HepG2 (cell line): ENCODE measurements at regions not wholly inside any gene's neighbourhood (a gene's known extent, or its start where the extent isn't known, plus 50 kb on each side); places are given as distances from the start of the nearest gene placed in this dataset.

Experiments used
- ATAC-seq: fragments of 200-7000 bp; cut with Tn5 transposase; 3 replicates; pipeline ENCODE4 v1.9.1; 2020; ENCODE audit warnings: mild to moderate bottlenecking, moderate library complexity
- BruUV-seq: library from RNA; stranded (reverse); fragments of 400-500 nt; replicated peaks from 2 replicates; lab custom pipeline; 2021; lab: Mats Ljungman, UMichigan
- CTCF ChIA-PET: fragments of 300-600 bp; formaldehyde crosslinking; extraction: SDS; loops from one replicate; lab custom pipeline; 2021; ENCODE audit warnings: low total read pairs, inconsistent platforms, low intra/inter-chr PET ratio; lab: Yijun Ruan, JAX
- POLR2A ChIA-PET: fragments of 350-600 bp; sonication (Branson Sonifier 250); formaldehyde crosslinking; loops from one replicate; lab custom pipeline; 2020; ENCODE audit warnings: antibody characterized with exemption, inconsistent platforms; lab: Yijun Ruan, JAX
- DNase-seq: peaks from one replicate; pipeline ENCODE4 v3.0.0-alpha.2; 2015; ENCODE audit warnings: low spot score
- FAIRE-seq: peaks from 3 replicates; lab custom pipeline; 2011; peaks lifted over from hg19 to GRCh38; lab: Jason Lieb, UNC
- H2AFZ ChIP-seq: one replicate; pipeline ENCODE4 v1.6.1; 2011; ENCODE audit warnings: low read length, inconsistent platforms
- H3K27ac ChIP-seq: fragments of 300-600 bp; 3 replicates; pipeline ENCODE4 v1.8.0; 2011; ENCODE audit warnings: mixed run types, mild to moderate bottlenecking, mixed read lengths, low read length, inconsistent platforms; ENCODE audit not compliant: insufficient read depth; ENCODE audit errors: extremely low read length
- H3K27me3 ChIP-seq, 2 experiments: fragments of 200-600 bp in 1 of 2; 2 replicates in 1 of 2; 3 replicates in 1 of 2; pipeline versions ENCODE4 v1.6.0 to v1.8.0; 2011; ENCODE audit warnings: low read length in 2 of 2, mild to moderate bottlenecking in 2 of 2, moderate library complexity in 2 of 2, inconsistent platforms in 1 of 2; ENCODE audit not compliant: insufficient read depth in 2 of 2, control insufficient read depth in 1 of 2
- H3K36me3 ChIP-seq, 2 experiments: fragments of 200-600 bp in 1 of 2; replicated peaks in 1 of 2; 2 replicates in 1 of 2; 3 replicates in 1 of 2; pipeline versions ENCODE4 v1.5.1 to v1.8.0; 2011; ENCODE audit warnings: low read length in 2 of 2, inconsistent platforms in 1 of 2; ENCODE audit not compliant: insufficient read depth in 2 of 2, control insufficient read depth in 1 of 2
- H3K4me1 ChIP-seq: 2 replicates; pipeline ENCODE4 v1.5.1; 2012; ENCODE audit warnings: low read length, inconsistent platforms; ENCODE audit not compliant: insufficient read depth
- H3K4me2 ChIP-seq: 2 replicates; pipeline ENCODE4 v1.6.0; 2011; ENCODE audit warnings: low read depth, low read length, inconsistent platforms
- H3K4me3 ChIP-seq, 3 experiments: fragments of 200-600 bp in 1 of 3; sonication (generic), shearing (Covaris generic) in 1 of 3; replicated peaks in 1 of 3; 2 replicates each; pipeline ENCODE4 v1.5.1; 2011 to 2016; ENCODE audit warnings: low read length in 3 of 3, inconsistent platforms in 2 of 3, low read depth in 2 of 3, mild to moderate bottlenecking in 2 of 3, control low read depth in 1 of 3, mixed read lengths in 1 of 3; ENCODE audit not compliant: insufficient read depth in 1 of 3
- H3K79me2 ChIP-seq: one replicate; pipeline ENCODE4 v1.6.1; 2011; ENCODE audit warnings: low read length, inconsistent platforms; ENCODE audit not compliant: insufficient read depth
- H3K9ac ChIP-seq: 2 replicates; pipeline ENCODE4 v1.6.0; 2011; ENCODE audit warnings: mild to moderate bottlenecking, low read depth, low read length, inconsistent platforms; ENCODE audit not compliant: insufficient read depth
- H3K9me3 ChIP-seq: 2 replicates; pipeline ENCODE4 v1.5.1; 2012; ENCODE audit warnings: mild to moderate bottlenecking, low read length
- H4K20me1 ChIP-seq: 2 replicates; pipeline ENCODE4 v1.6.0; 2011; ENCODE audit warnings: inconsistent platforms, mild to moderate bottlenecking, low read length, moderate library complexity; ENCODE audit not compliant: insufficient read depth
- CHD4 ChIP-seq: fragments of 200-600 bp; sonication (generic); IDR thresholded peaks from 2 replicates; pipeline ENCODE4 v1.7.0; 2017; ENCODE audit warnings: mild to moderate bottlenecking, low read length, borderline replicate concordance
- DMAP1 ChIP-seq: IDR thresholded peaks from 2 replicates; pipeline ENCODE4 v1.6.1; 2016
- JUNB ChIP-seq: sonication (generic); formaldehyde crosslinking; IDR thresholded peaks from 2 replicates; pipeline ENCODE4 v1.8.0; 2022; ENCODE audit warnings: missing genetic modification reagents, mild to moderate bottlenecking, borderline replicate concordance
- NFIB ChIP-seq: sonication (generic); formaldehyde crosslinking; IDR thresholded peaks from 2 replicates; pipeline ENCODE4 v1.9.0; 2021; ENCODE audit warnings: missing genetic modification reagents, mild to moderate bottlenecking, borderline replicate concordance
- RARA ChIP-seq: IDR thresholded peaks from 2 replicates; pipeline ENCODE4 v1.6.1; 2016; ENCODE audit warnings: missing genetic modification reagents, missing compliant biosample characterization
- REPIN1 ChIP-seq: sonication (generic); formaldehyde crosslinking; IDR thresholded peaks from 2 replicates; pipeline ENCODE4 v1.8.0; 2022; ENCODE audit warnings: missing genetic modification reagents, low read depth, mild to moderate bottlenecking, borderline replicate concordance
- RFXANK ChIP-seq: IDR thresholded peaks from 2 replicates; pipeline ENCODE4 v1.6.1; 2016
- ZBED4 ChIP-seq: sonication (generic); formaldehyde crosslinking; IDR thresholded peaks from 2 replicates; pipeline ENCODE4 v1.4.0; 2020; ENCODE audit warnings: missing genetic modification reagents, borderline replicate concordance
- ZNF747 ChIP-seq: sonication (generic); formaldehyde crosslinking; IDR thresholded peaks from 2 replicates; pipeline ENCODE4 v1.8.1; 2023; ENCODE audit warnings: missing genetic modification reagents, mild to moderate bottlenecking, borderline replicate concordance
- whole genome bisulfite sequencing: methylation state at CpG from one replicate; pipeline ENCODE4 v1.1.6; 2017; ENCODE audit warnings: low lambda C conversion rate; 5-methylcytosine and 5-hydroxymethylcytosine counted together
- in situ Hi-C: cut with HindIII; loops from 2 replicates; pipeline ENCODE4 v1.10.0; 2017; ENCODE audit warnings: low pct_unique_long_range_greater_than_20kb; ENCODE audit not compliant: extremely low pct_ligation_motif_present
- intact Hi-C: fragments of 100-400 bp; cut with micrococcal nuclease; formaldehyde crosslinking; loops from one replicate; pipeline ENCODE4 v1.10.0; 2022; ENCODE audit not compliant: unreplicated experiment

- no peak for TF ChIP-seq ZBED4 (CRISPR knock-in tag)
- no peak for TF ChIP-seq RFXANK
- TF ChIP-seq ZNF747 (CRISPR knock-in tag): no peak
- no peak for TF ChIP-seq DMAP1 (CRISPR knock-in tag)
- TF ChIP-seq JUNB: no peak
- TF ChIP-seq RARA (CRISPR knock-in tag): no peak
These were observed 130.8 kb upstream of the SFRP2 start (continued) for GRCh38 chr4:153919667-153920066.

- WGBS: 19% methylated on average over 5 of the region's 5 CpGs
- intact Hi-C loops (no loop called here), in situ Hi-C loops (no loop called here)
- FAIRE-seq: no peak
- CTCF ChIA-PET: no interaction called here
- Histone ChIP-seq H3K4me1 (no peaks in the 10 kb centered on the region), H3K9ac (no peak overlapping the region), H3K27me3 (no peaks in the 10 kb centered on the region), H2AFZ (no peak overlapping the region), H3K4me2 (no peak overlapping the region), H3K9me3 (no peaks in the 10 kb centered on the region), H3K79me2 (no peaks in the 10 kb centered on the region), H3K4me3 (no peak overlapping the region), H3K36me3 (no peaks in the 10 kb centered on the region), H3K27ac (no peak overlapping the region), H4K20me1 (no peaks in the 10 kb centered on the region)
- no peak for DNase-seq
- POLR2A ChIA-PET: no interaction called here
- TF ChIP-seq REPIN1 (no peak), CHD4 (no peak), NFIB (CRISPR knock-in tag) (no peak)
- ATAC-seq: no peak
- BruUV-seq: no TSS peak
These were observed 127.4 kb upstream of the SFRP2 start for GRCh38 chr4:153916273-153916755.
